Suprapubic skin (tissue), 4 donors: ENCODE measurements at regions not wholly inside any gene's neighbourhood (a gene's known extent, or its start where the extent isn't known, plus 50 kb on each side); places are given as distances from the start of the nearest gene placed in this dataset.

ENCODE experiments used
- EP300 ChIP-seq: sonication (generic); formaldehyde crosslinking; IDR thresholded peaks from one replicate; pipeline ENCODE4 v1.6.1; 2017; ENCODE audit warnings: antibody characterized with exemption
- POLR2A ChIP-seq, 2 donors: fragments of 450-650 bp; IDR thresholded peaks; one replicate each; pipeline ENCODE4 v1.6.1; 2017; ENCODE audit warnings: antibody characterized with exemption in 2 of 2, mild to moderate bottlenecking in 2 of 2, moderate library complexity in 2 of 2
- POLR2AphosphoS5 ChIP-seq, 3 donors: sonication (generic); formaldehyde crosslinking; IDR thresholded peaks; one replicate each; pipeline ENCODE4 v1.6.1; 2017; ENCODE audit warnings: antibody characterized with exemption in 3 of 3
- TF ChIP-seq, protein P1 (sequence below), 2 donors: fragments of 200-600 bp in 1 of 2; fragments of 450-650 bp in 1 of 2; sonication (generic) in 1 of 2; IDR thresholded peaks; one replicate each; pipeline ENCODE4 v1.5.1; 2016 to 2019; ENCODE audit warnings: antibody characterized with exemption in 2 of 2, mild to moderate bottlenecking in 1 of 2, moderate library complexity in 1 of 2

GRCh38 chr9:529731-530130 lies 311.8 kb upstream of the DMRT1 start:
- TF ChIP-seq, protein P1, sequence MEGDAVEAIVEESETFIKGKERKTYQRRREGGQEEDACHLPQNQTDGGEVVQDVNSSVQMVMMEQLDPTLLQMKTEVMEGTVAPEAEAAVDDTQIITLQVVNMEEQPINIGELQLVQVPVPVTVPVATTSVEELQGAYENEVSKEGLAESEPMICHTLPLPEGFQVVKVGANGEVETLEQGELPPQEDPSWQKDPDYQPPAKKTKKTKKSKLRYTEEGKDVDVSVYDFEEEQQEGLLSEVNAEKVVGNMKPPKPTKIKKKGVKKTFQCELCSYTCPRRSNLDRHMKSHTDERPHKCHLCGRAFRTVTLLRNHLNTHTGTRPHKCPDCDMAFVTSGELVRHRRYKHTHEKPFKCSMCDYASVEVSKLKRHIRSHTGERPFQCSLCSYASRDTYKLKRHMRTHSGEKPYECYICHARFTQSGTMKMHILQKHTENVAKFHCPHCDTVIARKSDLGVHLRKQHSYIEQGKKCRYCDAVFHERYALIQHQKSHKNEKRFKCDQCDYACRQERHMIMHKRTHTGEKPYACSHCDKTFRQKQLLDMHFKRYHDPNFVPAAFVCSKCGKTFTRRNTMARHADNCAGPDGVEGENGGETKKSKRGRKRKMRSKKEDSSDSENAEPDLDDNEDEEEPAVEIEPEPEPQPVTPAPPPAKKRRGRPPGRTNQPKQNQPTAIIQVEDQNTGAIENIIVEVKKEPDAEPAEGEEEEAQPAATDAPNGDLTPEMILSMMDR (IDR thresholded peaks at IDR 0.05), result no peak
- no peak for TF ChIP-seq EP300
- no peak for TF ChIP-seq POLR2AphosphoS5 (IDR thresholded peaks at IDR 0.05)
- no peak for TF ChIP-seq POLR2A (IDR thresholded peaks at IDR 0.05)
